SK-N-SH (cell line): ENCODE measurements at regions not wholly inside any gene's neighbourhood (a gene's known extent, or its start where the extent isn't known, plus 50 kb on each side); places are given as distances from the start of the nearest gene placed in this dataset.

Experiments
- CTCF ChIP-seq: fragments of 200-600 bp; sonication (generic); IDR thresholded peaks from 2 replicates; pipeline ENCODE4 v1.6.1; 2017; ENCODE audit warnings: antibody characterized with exemption, mild to moderate bottlenecking, moderate library complexity
- POLR2AphosphoS5 ChIP-seq: IDR thresholded peaks from 2 replicates; pipeline ENCODE4 v1.6.1; 2012; ENCODE audit warnings: low read depth, low read length
- YY1 ChIP-seq: IDR thresholded peaks from 2 replicates; pipeline ENCODE4 v1.4.0; 2012; ENCODE audit warnings: low read depth, mild to moderate bottlenecking

- no peak for TF ChIP-seq CTCF
- TF ChIP-seq POLR2AphosphoS5 = no peak
- TF ChIP-seq YY1 = no peak
Measured at GRCh38 chr9:110105107-110105506, 102.9 kb downstream of the C9orf152 start.
